Mucosa of rectum (tissue), 2 donors: ENCODE measurements at regions not wholly inside any gene's neighbourhood (a gene's known extent, or its start where the extent isn't known, plus 50 kb on each side); places are given as distances from the start of the nearest gene placed in this dataset.

Experiments used
- H3K27ac ChIP-seq, 2 donors: one replicate each; pipeline ENCODE4 v1.7.0; 2013; ENCODE audit warnings: inconsistent platforms in 2 of 2, low read depth in 2 of 2, low read length in 2 of 2
- H3K27me3 ChIP-seq, 2 donors: one replicate each; pipeline ENCODE4 v1.7.0; 2013; ENCODE audit warnings: low read length in 2 of 2; ENCODE audit not compliant: control insufficient read depth in 2 of 2, insufficient read depth in 2 of 2
- H3K36me3 ChIP-seq, 2 donors: one replicate each; pipeline ENCODE4 v1.7.0; 2013; ENCODE audit warnings: low read length in 2 of 2; ENCODE audit not compliant: control insufficient read depth in 2 of 2, insufficient read depth in 2 of 2
- H3K4me1 ChIP-seq, 2 donors: one replicate each; pipeline ENCODE4 v1.7.0; 2013; ENCODE audit warnings: low read length in 2 of 2, mild to moderate bottlenecking in 1 of 2; ENCODE audit not compliant: control insufficient read depth in 2 of 2, insufficient read depth in 2 of 2
- H3K4me3 ChIP-seq, 2 donors: one replicate each; pipeline ENCODE4 v1.7.0; 2013; ENCODE audit warnings: low read length in 2 of 2
- H3K9ac ChIP-seq, 2 donors: one replicate each; pipeline ENCODE4 v1.7.0; 2013; ENCODE audit warnings: low read length in 2 of 2, low read depth in 1 of 2, mild to moderate bottlenecking in 1 of 2
- H3K9me3 ChIP-seq, 2 donors: one replicate each; pipeline ENCODE4 v1.7.0; 2013; ENCODE audit warnings: low read length in 2 of 2; ENCODE audit not compliant: control insufficient read depth in 2 of 2
- donor health status: healthy.
- donor health status: Normal muscosa, but diverticular disease.

DNA sequence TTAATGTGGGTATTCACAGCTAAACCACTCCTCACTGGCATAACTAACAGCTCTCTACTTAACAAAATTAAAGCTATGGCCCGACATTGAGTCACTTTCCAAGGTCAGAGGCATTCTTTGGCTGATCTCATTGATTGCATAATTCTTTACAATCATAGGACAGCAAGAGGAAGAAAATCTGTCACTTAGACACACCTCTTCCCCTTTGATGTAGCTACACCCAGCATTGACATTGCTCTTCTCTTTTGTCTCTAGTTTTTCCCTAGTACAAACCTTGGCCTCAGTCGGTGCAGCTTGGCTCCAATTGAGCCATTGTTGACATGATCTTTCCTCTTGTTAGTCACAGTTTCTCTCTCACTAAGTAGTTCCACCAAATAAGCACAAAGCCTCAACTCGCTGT lies 313.3 kb upstream of the ACTRT1 start:
- H3K27ac ChIP-seq: no peak overlapping the region
- H3K4me3 ChIP-seq: no peak overlapping the region
- H3K9ac ChIP-seq: no peak overlapping the region
- no peaks in the 10 kb centered on the region for H3K4me1 ChIP-seq
- no peaks in the 10 kb centered on the region for H3K36me3 ChIP-seq
- no peaks in the 10 kb centered on the region for H3K9me3 ChIP-seq
- H3K27me3 ChIP-seq: no peaks in the 10 kb centered on the region

DNA sequence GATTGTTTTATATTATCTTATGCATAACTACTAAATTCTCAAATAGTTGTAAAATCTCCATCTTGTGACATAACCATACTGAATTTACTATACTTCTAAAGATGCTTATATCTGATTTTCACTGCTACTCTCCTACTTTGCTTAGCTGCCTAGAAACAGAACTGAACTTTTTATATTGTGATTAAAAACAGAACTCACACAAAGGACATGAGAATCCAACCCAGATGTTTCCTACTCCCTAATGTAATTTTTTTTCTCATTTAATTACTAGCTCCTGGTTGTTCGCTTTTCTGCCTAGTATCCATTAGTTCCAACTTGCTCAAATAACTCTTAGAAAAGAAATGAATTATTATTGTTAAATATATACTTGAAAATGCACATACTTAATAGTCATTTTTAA lies 283.5 kb upstream of the ACTRT1 start:
- Histone ChIP-seq H3K4me1 (no peaks in the 10 kb centered on the region), H3K9ac (no peak overlapping the region), H3K9me3 (no peaks in the 10 kb centered on the region), H3K27ac (no peak overlapping the region), H3K36me3 (no peaks in the 10 kb centered on the region), H3K4me3 (no peak overlapping the region), H3K27me3 (no peaks in the 10 kb centered on the region)

DNA sequence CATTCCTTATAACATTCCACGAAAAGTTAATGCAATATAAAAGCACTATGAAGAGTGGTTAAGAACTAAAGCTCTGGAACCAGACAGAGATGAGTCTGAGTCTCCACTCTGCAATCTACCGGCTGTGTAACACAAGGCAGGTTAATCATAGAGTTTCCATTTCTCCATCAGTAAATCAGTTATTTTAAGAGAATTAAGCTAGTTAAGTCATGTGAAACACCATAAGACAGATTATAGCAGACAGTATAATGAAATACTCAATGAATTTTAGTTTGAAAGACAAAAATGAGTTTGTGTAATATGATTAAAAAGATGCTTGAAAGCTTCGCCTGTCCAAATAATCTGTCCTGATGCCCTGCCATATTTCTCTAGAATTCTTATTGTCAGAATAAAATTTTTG lies 282.6 kb upstream of the ACTRT1 start:
- Histone ChIP-seq H3K27ac (no peak overlapping the region), H3K9ac (no peak overlapping the region), H3K4me1 (no peaks in the 10 kb centered on the region), H3K27me3 (no peaks in the 10 kb centered on the region), H3K4me3 (no peak overlapping the region), H3K36me3 (no peaks in the 10 kb centered on the region), H3K9me3 (no peaks in the 10 kb centered on the region)

DNA sequence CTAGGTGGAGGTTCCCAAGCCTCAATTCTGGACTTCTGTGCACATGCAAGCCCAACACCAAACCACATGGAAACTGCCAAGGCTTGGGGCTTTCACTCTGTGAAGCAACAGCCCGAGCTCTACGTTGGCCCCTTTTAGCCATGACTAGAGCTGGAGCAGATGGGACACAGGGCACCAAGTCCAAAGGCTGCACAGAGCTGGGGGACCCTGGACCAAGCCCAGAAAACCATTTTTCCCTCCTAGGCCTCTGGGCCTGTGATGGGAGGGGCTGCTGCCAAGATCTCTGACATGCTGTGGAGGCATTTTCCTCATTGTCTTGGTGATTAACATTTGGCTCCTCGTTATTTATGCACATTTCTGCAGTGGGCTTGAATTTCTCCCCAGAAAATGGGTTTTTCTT lies 258.7 kb upstream of the ACTRT1 start:
- H3K4me3 ChIP-seq: no peak overlapping the region
- H3K4me1 ChIP-seq: no peaks in the 10 kb centered on the region
- no peaks in the 10 kb centered on the region for H3K9me3 ChIP-seq
- H3K9ac ChIP-seq: no peak overlapping the region
- H3K27me3 ChIP-seq: no peaks in the 10 kb centered on the region
- H3K36me3 ChIP-seq: no peaks in the 10 kb centered on the region
- H3K27ac ChIP-seq: no peak overlapping the region

DNA sequence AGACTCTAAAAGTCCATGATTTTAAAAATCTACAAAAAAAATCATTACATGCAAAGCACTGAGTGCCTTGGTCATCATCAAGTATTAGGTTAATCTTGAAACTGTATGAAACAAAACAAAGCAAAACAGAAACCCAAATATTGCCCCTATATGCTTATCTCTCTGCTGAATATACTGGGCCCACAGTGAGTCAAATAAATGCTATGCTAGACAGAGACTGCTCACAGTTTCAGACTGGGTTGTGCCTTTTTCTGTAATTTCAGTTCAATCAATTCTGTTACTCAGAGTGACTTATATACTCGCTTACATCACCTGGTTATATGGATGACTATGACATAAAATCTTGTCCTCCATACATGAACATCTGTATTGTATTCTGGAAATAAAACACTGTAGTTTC lies 257.1 kb upstream of the ACTRT1 start:
- H3K9me3 ChIP-seq: no peaks in the 10 kb centered on the region
- H3K4me1 ChIP-seq: no peaks in the 10 kb centered on the region
- no peaks in the 10 kb centered on the region for H3K27me3 ChIP-seq
- H3K9ac ChIP-seq: no peak overlapping the region
- H3K4me3 ChIP-seq: no peak overlapping the region
- no peaks in the 10 kb centered on the region for H3K36me3 ChIP-seq
- no peak overlapping the region for H3K27ac ChIP-seq

GRCh38 chrX:128294198-128294597 lies 242.0 kb upstream of the ACTRT1 start:
- H3K27ac ChIP-seq: no peak overlapping the region
- no peaks in the 10 kb centered on the region for H3K27me3 ChIP-seq
- H3K4me3 ChIP-seq: no peak overlapping the region
- no peaks in the 10 kb centered on the region for H3K36me3 ChIP-seq
- H3K9ac ChIP-seq: no peak overlapping the region
- H3K4me1 ChIP-seq: no peaks in the 10 kb centered on the region
- no peaks in the 10 kb centered on the region for H3K9me3 ChIP-seq

DNA sequence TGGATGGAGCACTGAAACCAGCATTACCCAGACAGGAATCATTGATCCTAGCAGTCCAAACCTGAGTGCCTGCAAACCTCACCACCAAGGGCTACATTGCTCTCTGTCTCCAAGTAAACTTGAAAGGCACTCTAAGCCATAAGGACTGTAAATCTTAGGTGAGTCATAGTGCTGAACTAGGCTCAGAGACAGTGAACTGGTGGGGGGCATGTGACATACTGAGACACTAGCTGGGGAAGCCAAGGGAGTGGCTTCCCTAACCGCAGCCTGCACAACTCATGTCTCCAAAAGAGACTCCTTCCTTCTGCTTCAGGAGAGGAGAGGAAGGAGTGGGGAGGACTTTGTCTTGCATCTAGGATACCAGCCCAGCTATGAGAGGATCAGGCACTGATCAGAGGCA lies 235.5 kb upstream of the ACTRT1 start:
- Histone ChIP-seq H3K4me3 (no peak overlapping the region), H3K27me3 (no peaks in the 10 kb centered on the region), H3K27ac (no peak overlapping the region), H3K36me3 (no peaks in the 10 kb centered on the region), H3K9ac (no peak overlapping the region), H3K9me3 (no peaks in the 10 kb centered on the region), H3K4me1 (no peaks in the 10 kb centered on the region)

DNA sequence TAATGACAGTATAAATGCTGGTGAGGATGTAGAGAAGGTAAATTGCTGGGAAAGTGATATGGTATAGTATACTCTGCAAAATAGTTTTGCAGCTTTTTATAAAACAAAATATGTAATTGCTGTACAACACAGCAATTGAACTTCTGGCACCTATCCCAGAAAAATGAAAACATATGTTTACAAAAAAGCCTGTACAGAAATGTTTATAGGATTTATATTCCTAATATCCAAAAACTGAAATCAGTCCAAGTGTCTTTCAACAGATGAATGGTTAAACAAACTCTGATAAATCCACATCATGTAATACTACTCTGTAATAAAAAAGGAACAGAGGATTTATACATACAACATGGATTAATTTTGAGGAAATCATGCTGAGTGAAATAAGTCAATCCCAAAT lies 198.4 kb upstream of the ACTRT1 start:
- H3K4me3 ChIP-seq: no peak overlapping the region
- no peaks in the 10 kb centered on the region for H3K36me3 ChIP-seq
- H3K4me1 ChIP-seq: no peaks in the 10 kb centered on the region

DNA sequence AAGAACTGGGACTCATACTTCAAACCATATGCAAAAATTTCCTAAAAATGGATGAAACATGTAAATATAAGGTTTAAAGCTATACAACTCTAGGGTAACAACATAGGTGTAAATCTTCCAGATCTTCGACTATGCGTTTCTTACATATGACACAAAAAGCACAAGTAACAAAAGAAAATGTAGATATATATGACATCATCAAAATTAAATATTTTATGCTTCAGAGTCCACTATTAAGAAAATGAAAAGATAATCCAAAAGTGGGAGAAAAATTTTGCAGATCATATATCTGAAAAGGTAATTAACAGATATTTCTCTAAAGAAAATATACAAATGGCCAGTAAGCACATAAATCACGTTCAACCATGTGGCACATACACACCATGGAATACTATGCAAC lies 164.2 kb upstream of the ACTRT1 start:
- H3K36me3 ChIP-seq: no peaks in the 10 kb centered on the region
- H3K4me1 ChIP-seq: no peaks in the 10 kb centered on the region
- no peak overlapping the region for H3K27ac ChIP-seq
- H3K9me3 ChIP-seq: no peaks in the 10 kb centered on the region
- no peak overlapping the region for H3K4me3 ChIP-seq
- no peaks in the 10 kb centered on the region for H3K27me3 ChIP-seq
- H3K9ac ChIP-seq: no peak overlapping the region

More for the DNA sequence above, 198.4 kb upstream of the ACTRT1 start:
- Histone ChIP-seq H3K27ac (no peak overlapping the region), H3K9me3 (no peaks in the 10 kb centered on the region), H3K9ac (no peak overlapping the region), H3K27me3 (no peaks in the 10 kb centered on the region)

DNA sequence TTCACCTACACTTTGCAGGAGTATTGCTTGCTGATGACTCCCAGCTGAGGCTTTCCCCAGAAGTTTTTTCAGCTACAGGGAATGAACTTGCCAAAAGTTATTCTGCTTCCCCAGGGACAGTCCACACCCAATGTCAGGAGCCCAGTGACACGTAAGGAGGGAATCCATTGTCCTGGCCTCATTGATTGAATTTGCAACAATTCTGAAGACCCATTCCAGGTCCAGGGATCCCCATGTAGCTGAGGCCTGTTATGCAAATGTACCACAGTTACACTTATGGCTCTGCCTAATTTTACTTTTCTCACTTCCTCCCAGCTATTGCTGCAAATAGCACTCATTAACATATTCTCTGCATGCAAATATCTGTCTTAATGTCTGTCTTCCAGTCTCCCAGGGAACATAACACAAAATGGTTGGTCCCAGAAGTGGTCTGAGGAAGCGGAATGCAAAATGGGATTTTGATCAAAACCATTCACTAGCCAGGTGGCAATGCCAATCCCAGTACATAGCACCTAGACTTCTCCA lies 113.7 kb upstream of the ACTRT1 start:
- Histone ChIP-seq H3K36me3 (no peaks in the 10 kb centered on the region), H3K9me3 (no peaks in the 10 kb centered on the region), H3K4me1 (no peaks in the 10 kb centered on the region), H3K9ac (no peak overlapping the region), H3K27me3 (no peaks in the 10 kb centered on the region), H3K27ac (no peak overlapping the region), H3K4me3 (no peak overlapping the region)

GRCh38 chrX:128156204-128156603 lies 104.0 kb upstream of the ACTRT1 start:
- no peaks in the 10 kb centered on the region for H3K36me3 ChIP-seq
- no peaks in the 10 kb centered on the region for H3K4me1 ChIP-seq
- H3K27me3 ChIP-seq: no peaks in the 10 kb centered on the region
- no peak overlapping the region for H3K27ac ChIP-seq
- H3K9me3 ChIP-seq: no peaks in the 10 kb centered on the region
- no peak overlapping the region for H3K4me3 ChIP-seq
- H3K9ac ChIP-seq: no peak overlapping the region
